H1 (cell line): ENCODE measurements at regions not wholly inside any gene's neighbourhood (a gene's known extent, or its start where the extent isn't known, plus 50 kb on each side); places are given as distances from the start of the nearest gene placed in this dataset.

Experiments used
- POLR2A ChIP-seq, 2 experiments: IDR thresholded peaks; 1 replicate in 1 of 2; 2 replicates in 1 of 2; pipeline ENCODE4 v1.6.1; 2011; ENCODE audit warnings: low read depth in 2 of 2, low read length in 2 of 2, mild to moderate bottlenecking in 2 of 2; ENCODE audit errors: control extremely low read depth in 1 of 2
- RAD21 ChIP-seq, 2 experiments: IDR thresholded peaks in 1 of 2; conservative IDR thresholded peaks in 1 of 2; 2 replicates each; pipeline ENCODE4 v1.6.1; 2011; ENCODE audit warnings: low read depth in 2 of 2, low read length in 2 of 2, improper control_type of control experiment in 1 of 2, inconsistent platforms in 1 of 2, mild to moderate bottlenecking in 1 of 2, moderate library complexity in 1 of 2
- SP2 ChIP-seq: IDR thresholded peaks from 2 replicates; pipeline ENCODE4 v1.6.1; 2012; ENCODE audit warnings: mild to moderate bottlenecking, low read length, inconsistent platforms
- TF ChIP-seq, protein P1 (sequence below): IDR thresholded peaks from 2 replicates; pipeline ENCODE4 v1.6.1; 2012; ENCODE audit warnings: inconsistent platforms
- TF ChIP-seq, protein P2 (sequence below), 3 experiments: IDR thresholded peaks; 1 replicate in 2 of 3; 2 replicates in 1 of 3; pipeline versions ENCODE4 v1.5.1 to v1.6.1; 2011; ENCODE audit warnings: low read length in 3 of 3, mild to moderate bottlenecking in 3 of 3, inconsistent platforms in 2 of 3, low read depth in 1 of 3, moderate library complexity in 1 of 3; ENCODE audit not compliant: insufficient read depth in 1 of 3; ENCODE audit errors: control extremely low read depth in 1 of 3

DNA sequence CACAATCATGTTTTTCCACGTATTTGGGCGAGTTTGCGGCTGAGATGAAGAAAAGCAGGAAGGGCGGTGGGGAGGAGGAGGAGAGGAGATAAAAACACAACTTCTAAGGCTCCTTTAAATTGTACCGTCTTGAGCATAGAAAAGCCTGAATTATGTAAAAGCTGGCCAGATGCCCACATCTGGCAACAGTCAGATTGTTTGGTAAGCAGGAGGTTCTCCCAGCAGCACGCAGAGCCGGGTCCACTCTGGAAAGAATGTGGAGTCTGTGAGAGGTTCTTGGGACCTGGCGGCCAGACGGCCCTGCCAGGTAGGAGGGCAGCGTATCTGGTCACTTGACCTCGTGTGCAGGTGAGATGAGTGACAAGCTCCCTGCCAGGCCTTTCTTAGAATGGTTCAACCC is 215.3 kb upstream of the APCDD1 start:
- no peak for TF ChIP-seq POLR2A (IDR thresholded peaks at IDR 0.05; ENCODE audit: control extremely low read depth in 1 of 2, low read depth in 2 of 2, low read length in 2 of 2)
- no peak for TF ChIP-seq RAD21 (IDR thresholded peaks at IDR 0.05 in 1 of 2, conservative IDR thresholded peaks at IDR 0.05 in 1 of 2; ENCODE audit: low read depth in 2 of 2, low read length in 2 of 2)
- TF ChIP-seq, protein P1, sequence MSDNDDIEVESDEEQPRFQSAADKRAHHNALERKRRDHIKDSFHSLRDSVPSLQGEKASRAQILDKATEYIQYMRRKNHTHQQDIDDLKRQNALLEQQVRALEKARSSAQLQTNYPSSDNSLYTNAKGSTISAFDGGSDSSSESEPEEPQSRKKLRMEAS: no peak
- TF ChIP-seq, protein P2, sequence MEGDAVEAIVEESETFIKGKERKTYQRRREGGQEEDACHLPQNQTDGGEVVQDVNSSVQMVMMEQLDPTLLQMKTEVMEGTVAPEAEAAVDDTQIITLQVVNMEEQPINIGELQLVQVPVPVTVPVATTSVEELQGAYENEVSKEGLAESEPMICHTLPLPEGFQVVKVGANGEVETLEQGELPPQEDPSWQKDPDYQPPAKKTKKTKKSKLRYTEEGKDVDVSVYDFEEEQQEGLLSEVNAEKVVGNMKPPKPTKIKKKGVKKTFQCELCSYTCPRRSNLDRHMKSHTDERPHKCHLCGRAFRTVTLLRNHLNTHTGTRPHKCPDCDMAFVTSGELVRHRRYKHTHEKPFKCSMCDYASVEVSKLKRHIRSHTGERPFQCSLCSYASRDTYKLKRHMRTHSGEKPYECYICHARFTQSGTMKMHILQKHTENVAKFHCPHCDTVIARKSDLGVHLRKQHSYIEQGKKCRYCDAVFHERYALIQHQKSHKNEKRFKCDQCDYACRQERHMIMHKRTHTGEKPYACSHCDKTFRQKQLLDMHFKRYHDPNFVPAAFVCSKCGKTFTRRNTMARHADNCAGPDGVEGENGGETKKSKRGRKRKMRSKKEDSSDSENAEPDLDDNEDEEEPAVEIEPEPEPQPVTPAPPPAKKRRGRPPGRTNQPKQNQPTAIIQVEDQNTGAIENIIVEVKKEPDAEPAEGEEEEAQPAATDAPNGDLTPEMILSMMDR (IDR thresholded peaks at IDR 0.05; ENCODE audit: control extremely low read depth in 1 of 3, insufficient read depth in 1 of 3, low read depth in 1 of 3, low read length in 3 of 3): no peak
- no peak for TF ChIP-seq SP2
